ENCODE measurements at regions not wholly inside any gene's neighbourhood (a gene's known extent, or its start where the extent isn't known, plus 50 kb on each side); places are given as distances from the start of the nearest gene placed in this dataset.

DNA sequence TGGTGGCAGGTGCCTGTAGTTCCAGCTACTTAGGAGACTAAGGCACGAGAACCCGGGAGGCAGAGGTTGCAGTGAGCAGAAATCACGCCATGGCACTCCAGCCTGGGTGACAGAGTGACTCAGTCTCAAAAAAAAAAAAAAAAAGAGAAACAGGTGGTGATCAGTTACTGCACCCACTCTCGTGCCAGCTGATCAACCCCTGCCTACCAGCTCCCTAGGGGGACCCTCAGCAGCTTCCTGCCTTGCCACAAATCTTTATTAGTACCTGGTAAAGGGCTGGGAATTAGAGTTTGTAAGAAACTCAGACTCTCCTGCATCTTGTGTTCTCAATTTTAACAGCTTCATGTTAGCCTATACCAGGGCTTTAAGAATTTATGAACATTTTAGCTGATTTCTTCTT lies 914.9 kb downstream of the EFNA5 start:
- TF ChIP-seq, protein P1, sequence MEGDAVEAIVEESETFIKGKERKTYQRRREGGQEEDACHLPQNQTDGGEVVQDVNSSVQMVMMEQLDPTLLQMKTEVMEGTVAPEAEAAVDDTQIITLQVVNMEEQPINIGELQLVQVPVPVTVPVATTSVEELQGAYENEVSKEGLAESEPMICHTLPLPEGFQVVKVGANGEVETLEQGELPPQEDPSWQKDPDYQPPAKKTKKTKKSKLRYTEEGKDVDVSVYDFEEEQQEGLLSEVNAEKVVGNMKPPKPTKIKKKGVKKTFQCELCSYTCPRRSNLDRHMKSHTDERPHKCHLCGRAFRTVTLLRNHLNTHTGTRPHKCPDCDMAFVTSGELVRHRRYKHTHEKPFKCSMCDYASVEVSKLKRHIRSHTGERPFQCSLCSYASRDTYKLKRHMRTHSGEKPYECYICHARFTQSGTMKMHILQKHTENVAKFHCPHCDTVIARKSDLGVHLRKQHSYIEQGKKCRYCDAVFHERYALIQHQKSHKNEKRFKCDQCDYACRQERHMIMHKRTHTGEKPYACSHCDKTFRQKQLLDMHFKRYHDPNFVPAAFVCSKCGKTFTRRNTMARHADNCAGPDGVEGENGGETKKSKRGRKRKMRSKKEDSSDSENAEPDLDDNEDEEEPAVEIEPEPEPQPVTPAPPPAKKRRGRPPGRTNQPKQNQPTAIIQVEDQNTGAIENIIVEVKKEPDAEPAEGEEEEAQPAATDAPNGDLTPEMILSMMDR (IDR thresholded peaks at IDR 0.05): no peak
- TF ChIP-seq POLR2A (IDR thresholded peaks at IDR 0.05): no peak

Data from right lobe of liver (tissue), 4 donors.